H1 (cell line): ENCODE measurements at regions not wholly inside any gene's neighbourhood (a gene's known extent, or its start where the extent isn't known, plus 50 kb on each side); places are given as distances from the start of the nearest gene placed in this dataset.

ENCODE experiments used
- CTCF ChIA-PET: fragments of 300-600 bp; sonication (Branson Sonifier 250); formaldehyde crosslinking; loops from one replicate; lab custom pipeline; 2021; ENCODE audit not compliant: partially characterized antibody; lab: Charles Lee
- POLR2A ChIA-PET: fragments of 300-600 bp; sonication (Branson Sonifier 250); formaldehyde crosslinking; loops from one replicate; lab custom pipeline; 2021; ENCODE audit warnings: inconsistent platforms; ENCODE audit not compliant: partially characterized antibody; lab: Charles Lee
- DNase-seq, 2 experiments: peaks; one replicate each; pipeline versions ENCODE4 v3.0.0 to v3.0.0-alpha.2; 2010 to 2022; ENCODE audit warnings: low spot score in 2 of 2, low read depth in 1 of 2, mixed read lengths in 1 of 2
- FAIRE-seq: peaks from 2 replicates; lab custom pipeline; 2011; peaks lifted over from hg19 to GRCh38; lab: Jason Lieb, UNC
- H2AFZ ChIP-seq: 2 replicates; pipeline ENCODE4 v1.8.1; 2012; ENCODE audit warnings: low read length, inconsistent platforms
- H2AK5ac ChIP-seq: 2 replicates; pipeline ENCODE4 v1.6.1; 2013; ENCODE audit warnings: low read depth, low read length
- H2BK120ac ChIP-seq: replicated peaks from 2 replicates; pipeline ENCODE3; 2013; ENCODE audit warnings: low read depth, low read length, inconsistent platforms
- H2BK12ac ChIP-seq: 2 replicates; pipeline ENCODE4 v1.6.1; 2013; ENCODE audit warnings: low read depth, low read length
- H2BK15ac ChIP-seq: 2 replicates; pipeline ENCODE4 v1.6.1; 2013; ENCODE audit warnings: low read length
- H2BK20ac ChIP-seq: 2 replicates; pipeline ENCODE4 v1.6.1; 2013; ENCODE audit warnings: low read length
- H2BK5ac ChIP-seq: 2 replicates; pipeline ENCODE4 v1.6.1; 2013; ENCODE audit warnings: low read depth, low read length
- H3K14ac ChIP-seq: 2 replicates; pipeline ENCODE4 v1.6.1; 2013; ENCODE audit warnings: inconsistent platforms; ENCODE audit not compliant: insufficient read length
- H3K18ac ChIP-seq: 2 replicates; pipeline ENCODE4 v1.6.1; 2013; ENCODE audit warnings: low read length; ENCODE audit errors: extremely low read depth
- H3K23ac ChIP-seq: 2 replicates; pipeline ENCODE4 v1.6.1; 2013; ENCODE audit warnings: inconsistent platforms; ENCODE audit not compliant: insufficient read length
- H3K23me2 ChIP-seq: 2 replicates; pipeline ENCODE4 v1.6.1; 2013; ENCODE audit warnings: low read depth, low read length
- H3K27ac ChIP-seq: 2 replicates; pipeline ENCODE4 v1.6.1; 2011; ENCODE audit warnings: low read depth, low read length, inconsistent platforms
- H3K27me3 ChIP-seq, 4 experiments: replicated peaks in 1 of 4; 1 replicate in 1 of 4; 2 replicates in 3 of 4; pipeline versions ENCODE4 v1.6.1 to v1.8.1; 2011 to 2013; ENCODE audit warnings: low read length in 3 of 4, mild to moderate bottlenecking in 3 of 4, inconsistent platforms in 2 of 4, mixed read lengths in 2 of 4, moderate library complexity in 1 of 4; ENCODE audit not compliant: control insufficient read depth in 3 of 4, insufficient read depth in 3 of 4; ENCODE audit errors: extremely low read depth in 1 of 4
- H3K36me3 ChIP-seq, 4 experiments: 2 replicates each; pipeline versions ENCODE4 v1.6.1 to v1.8.1; 2011 to 2013; ENCODE audit warnings: mild to moderate bottlenecking in 4 of 4, low read length in 3 of 4, moderate library complexity in 2 of 4, control low read depth in 1 of 4, inconsistent platforms in 1 of 4; ENCODE audit not compliant: insufficient read depth in 4 of 4, control insufficient read depth in 2 of 4
- H3K4ac ChIP-seq: replicated peaks from 2 replicates; pipeline ENCODE3; 2013; ENCODE audit warnings: low read length, low read depth, mixed read lengths, inconsistent platforms; ENCODE audit not compliant: insufficient read length
- H3K4me1 ChIP-seq, 4 experiments: replicated peaks in 1 of 4; 1 replicate in 1 of 4; 2 replicates in 3 of 4; pipeline versions ENCODE4 v1.6.1 to v1.8.1; 2011 to 2013; ENCODE audit warnings: low read length in 3 of 4, inconsistent platforms in 2 of 4, mixed read lengths in 1 of 4; ENCODE audit not compliant: insufficient read depth in 4 of 4, control insufficient read depth in 3 of 4
- H3K4me2 ChIP-seq, 2 experiments: 2 replicates each; pipeline versions ENCODE4 v1.6.1 to v1.8.1; 2011 to 2013; ENCODE audit warnings: low read depth in 2 of 2, low read length in 2 of 2, control low read depth in 1 of 2, inconsistent platforms in 1 of 2, mild to moderate bottlenecking in 1 of 2; ENCODE audit not compliant: insufficient read depth in 1 of 2
- H3K4me3 ChIP-seq, 4 experiments: fragments of 200-600, 300-600 bp in 1 of 4; sonication (generic), shearing (Covaris generic), sonication (Bioruptor Twin) in 1 of 4; 2 replicates each; pipeline versions ENCODE4 v1.5.1 to v1.8.1; 2011 to 2016; ENCODE audit warnings: low read length in 4 of 4, low read depth in 3 of 4, control low read depth in 2 of 4, inconsistent platforms in 2 of 4, mild to moderate bottlenecking in 2 of 4, mixed read lengths in 1 of 4, moderate library complexity in 1 of 4; ENCODE audit not compliant: insufficient read depth in 2 of 4; ENCODE audit errors: extremely low read depth in 1 of 4
- H3K56ac ChIP-seq: replicated peaks from 2 replicates; pipeline ENCODE3; 2013; ENCODE audit warnings: low read depth, mild to moderate bottlenecking, mixed read lengths, low read length, inconsistent platforms; ENCODE audit not compliant: insufficient read length
- H3K79me1 ChIP-seq: 2 replicates; pipeline ENCODE4 v1.6.1; 2013; ENCODE audit warnings: low read depth, low read length, control low read depth
- H3K79me2 ChIP-seq, 2 experiments: 2 replicates each; pipeline versions ENCODE4 v1.6.1 to v1.8.1; 2012 to 2013; ENCODE audit warnings: low read length in 2 of 2, mild to moderate bottlenecking in 2 of 2, inconsistent platforms in 1 of 2; ENCODE audit not compliant: insufficient read depth in 2 of 2, control insufficient read depth in 1 of 2
- H3K9ac ChIP-seq, 4 experiments: replicated peaks in 1 of 4; 1 replicate in 1 of 4; 2 replicates in 3 of 4; pipeline versions ENCODE4 v1.6.1 to v1.8.1; 2011 to 2013; ENCODE audit warnings: low read depth in 3 of 4, low read length in 3 of 4, control low read depth in 2 of 4, mild to moderate bottlenecking in 2 of 4, moderate library complexity in 2 of 4, inconsistent platforms in 1 of 4; ENCODE audit errors: extremely low read depth in 1 of 4
- H3K9me3 ChIP-seq, 2 experiments: 2 replicates each; pipeline versions ENCODE4 v1.6.1 to v1.8.1; 2012 to 2013; ENCODE audit warnings: mild to moderate bottlenecking in 2 of 2, moderate library complexity in 2 of 2, control low read depth in 1 of 2, inconsistent platforms in 1 of 2, low read depth in 1 of 2, low read length in 1 of 2, mixed read lengths in 1 of 2; ENCODE audit not compliant: insufficient read depth in 2 of 2
- H4K20me1 ChIP-seq, 2 experiments: replicated peaks in 1 of 2; 2 replicates each; pipeline versions ENCODE3 to v1.8.1; 2011 to 2013; ENCODE audit warnings: inconsistent platforms in 2 of 2, low read length in 2 of 2, mild to moderate bottlenecking in 1 of 2; ENCODE audit not compliant: insufficient read depth in 2 of 2, control insufficient read depth in 1 of 2
- H4K5ac ChIP-seq: 2 replicates; pipeline ENCODE4 v1.6.1; 2013; ENCODE audit warnings: low read length, low read depth, mixed read lengths, inconsistent platforms; ENCODE audit not compliant: insufficient read length
- H4K8ac ChIP-seq: 2 replicates; pipeline ENCODE4 v1.8.0; 2013; ENCODE audit warnings: mild to moderate bottlenecking, moderate library complexity, low read length, inconsistent platforms; ENCODE audit not compliant: insufficient read depth; ENCODE audit errors: extremely low read depth
- H4K91ac ChIP-seq: replicated peaks from 2 replicates; pipeline ENCODE3; 2013; ENCODE audit warnings: low read length, mixed read lengths, inconsistent platforms; ENCODE audit not compliant: insufficient read length
- BCL11A ChIP-seq, 2 experiments: IDR thresholded peaks; one replicate each; pipeline ENCODE4 v1.6.1; 2011; ENCODE audit warnings: low read depth in 2 of 2, low read length in 2 of 2, mild to moderate bottlenecking in 2 of 2
- GTF2F1 ChIP-seq: IDR thresholded peaks from 2 replicates; pipeline ENCODE4 v1.6.1; 2012; ENCODE audit warnings: low read depth, low read length, improper control_type of control experiment, borderline replicate concordance
- JUND ChIP-seq: IDR thresholded peaks from 2 replicates; pipeline ENCODE4 v1.6.1; 2011; ENCODE audit warnings: mild to moderate bottlenecking, improper control_type of control experiment, low read length
- RNF2 ChIP-seq: fragments of 200-900, 300-1000 bp; sonication (generic); IDR thresholded peaks from 2 replicates; pipeline ENCODE4 v1.7.1; 2016; ENCODE audit warnings: borderline replicate concordance, low read depth, mild to moderate bottlenecking, antibody characterized with exemption, low read length; ENCODE audit not compliant: poor library complexity, severe bottlenecking; ENCODE audit errors: missing control alignments
- WGBS, 2 experiments: shearing (Covaris generic) in 1 of 2; methylation state at CpG; one replicate each; pipeline versions ENCODE4 v1.1.6 to v1.1.7; 2013 to 2015; ENCODE audit warnings: low lambda C conversion rate in 2 of 2, mixed read lengths in 2 of 2, inconsistent platforms in 1 of 2, low coverage in 1 of 2, missing lambda C conversion rate in 1 of 2; ENCODE audit not compliant: insufficient replicate concordance in 2 of 2, insufficient coverage in 1 of 2, insufficient read length in 1 of 2; ENCODE audit errors: extremely low coverage in 1 of 2, missing lambda C conversion rate in 1 of 2; 5-methylcytosine and 5-hydroxymethylcytosine counted together

DNA sequence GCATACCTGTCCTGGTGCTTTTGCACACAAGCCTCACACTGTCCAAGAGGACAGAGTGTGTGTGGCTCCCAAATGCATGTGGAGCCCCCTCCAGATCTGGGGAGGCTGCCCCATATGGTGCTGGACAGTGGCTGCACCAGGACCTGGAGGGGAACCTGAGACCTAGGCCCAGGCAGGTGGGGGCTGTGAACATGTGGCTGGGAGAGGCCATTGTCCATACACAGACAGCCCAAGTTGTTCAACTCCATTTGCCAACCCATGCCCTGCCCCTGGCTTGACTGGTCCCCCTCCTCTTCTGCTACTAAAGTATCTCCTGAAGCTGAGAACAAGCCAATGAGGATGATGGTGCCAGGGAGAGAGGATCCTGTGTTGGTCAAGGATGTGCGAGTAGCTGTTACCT, 94.0 kb downstream of the ING1 start:
- H3K27ac ChIP-seq: no peak overlapping the region
- H2AFZ ChIP-seq: no peak overlapping the region
- no peak overlapping the region for H3K18ac ChIP-seq
- no peak overlapping the region for H3K4ac ChIP-seq
- H2AK5ac ChIP-seq: no peak overlapping the region
- FAIRE-seq (no peak), DNase-seq (no peak)
- no peaks in the 10 kb centered on the region for H4K20me1 ChIP-seq
- H3K4me1 ChIP-seq: peaks cover 5 to 18% (median 12%) of the 10 kb centered on the region in 4 experiments
- H3K79me1 ChIP-seq: no peaks in the 10 kb centered on the region
- no peaks in the 10 kb centered on the region for H3K36me3 ChIP-seq
- TF ChIP-seq BCL11A (IDR thresholded peaks at IDR 0.05; ENCODE audit: low read depth in 2 of 2, low read length in 2 of 2) (no peak), JUND (no peak), RNF2 (no peak), GTF2F1 (no peak)
- H3K9me3 ChIP-seq: no peaks in the 10 kb centered on the region
- POLR2A ChIA-PET: interaction anchor here (0.6 kb wide), 1 partner anchor 62 kb away, joined by 5 read pairs; no protein-coding TSS in a partner anchor
- no peak overlapping the region for H2BK12ac ChIP-seq
- H2BK5ac ChIP-seq: no peak overlapping the region
- no peak overlapping the region for H2BK15ac ChIP-seq
- no peaks in the 10 kb centered on the region for H3K23me2 ChIP-seq
- no peak overlapping the region; the same call in 1 of the 2 replicates for H4K8ac ChIP-seq
- 100% methylated on average over 1 of the region's 1 CpG; no CpG with 5 or more reads in 1 of the 2 experiments for WGBS, 2 experiments
- no peak overlapping the region for H3K4me3 ChIP-seq
- H3K4me2 ChIP-seq: no peak overlapping the region
- no peak overlapping the region for H3K56ac ChIP-seq
- no peaks in the 10 kb centered on the region for H3K79me2 ChIP-seq
- no peak overlapping the region for H2BK20ac ChIP-seq
- no peak overlapping the region for H4K5ac ChIP-seq
- H4K91ac ChIP-seq: peak overlapping the region; percentile 30
- no peak overlapping the region for H2BK120ac ChIP-seq
- no peak overlapping the region for H3K14ac ChIP-seq
- H3K27me3 ChIP-seq: peaks cover 0 to 16% (median 11%) of the 10 kb centered on the region in 4 experiments; a peak in 6 of 7 replicates
- CTCF ChIA-PET: interaction anchor here (0.6 to 1.1 kb wide), 4 partner anchors 8 to 91 kb away, joined by 3 to 4 read pairs (median 3); no protein-coding TSS in a partner anchor
- no peak overlapping the region for H3K9ac ChIP-seq
- H3K23ac ChIP-seq: no peak overlapping the region
